H9 (cell line): ENCODE measurements at regions not wholly inside any gene's neighbourhood (a gene's known extent, or its start where the extent isn't known, plus 50 kb on each side); places are given as distances from the start of the nearest gene placed in this dataset.

Experiments
- DNase-seq: peaks from one replicate; pipeline ENCODE4 v3.0.0-alpha.2; 2017
- H2AFZ ChIP-seq: one replicate; pipeline ENCODE4 v1.6.1; 2013; ENCODE audit warnings: mild to moderate bottlenecking, low read length, control low read depth, moderate library complexity
- H2AK5ac ChIP-seq: 2 replicates; pipeline ENCODE4 v1.6.1; 2013; ENCODE audit warnings: low read length, control low read depth, mixed read lengths; ENCODE audit not compliant: insufficient read length
- H2BK120ac ChIP-seq: one replicate; pipeline ENCODE4 v1.6.1; 2013; ENCODE audit warnings: low read depth, mild to moderate bottlenecking, low read length, control low read depth, inconsistent platforms; ENCODE audit not compliant: poor library complexity, severe bottlenecking
- H2BK12ac ChIP-seq: 2 replicates; pipeline ENCODE4 v1.6.1; 2013; ENCODE audit warnings: low read length, control low read depth, mixed read lengths, low read depth; ENCODE audit not compliant: insufficient read length
- H2BK15ac ChIP-seq: 2 replicates; pipeline ENCODE4 v1.6.1; 2013; ENCODE audit warnings: low read depth, low read length, control low read depth
- H2BK20ac ChIP-seq: one replicate; pipeline ENCODE4 v1.6.1; 2013; ENCODE audit warnings: low read depth, mild to moderate bottlenecking, low read length, control low read depth, inconsistent platforms; ENCODE audit not compliant: poor library complexity, severe bottlenecking
- H2BK5ac ChIP-seq: 2 replicates; pipeline ENCODE4 v1.6.1; 2013; ENCODE audit warnings: low read length, control low read depth, mixed read lengths; ENCODE audit not compliant: insufficient read length
- H3K14ac ChIP-seq: 2 replicates; pipeline ENCODE4 v1.6.1; 2013; ENCODE audit warnings: low read length, control low read depth; ENCODE audit not compliant: insufficient read depth
- H3K18ac ChIP-seq: 2 replicates; pipeline ENCODE4 v1.6.1; 2013; ENCODE audit warnings: low read depth, mild to moderate bottlenecking, mixed read lengths, low read length, control low read depth; ENCODE audit not compliant: insufficient read length
- H3K23ac ChIP-seq: 2 replicates; pipeline ENCODE4 v1.6.1; 2013; ENCODE audit warnings: low read length, control low read depth, mixed read lengths, low read depth; ENCODE audit not compliant: insufficient read length
- H3K23me2 ChIP-seq: 2 replicates; pipeline ENCODE4 v1.6.1; 2013; ENCODE audit warnings: low read depth, mild to moderate bottlenecking, mixed read lengths, low read length, control low read depth; ENCODE audit not compliant: insufficient read length, poor library complexity, severe bottlenecking
- H3K27ac ChIP-seq: 2 replicates; pipeline ENCODE4 v1.5.1; 2013; ENCODE audit warnings: low read length, control low read depth, mixed read lengths, low read depth; ENCODE audit not compliant: insufficient read length
- H3K27me3 ChIP-seq: 2 replicates; pipeline ENCODE4 v1.6.1; 2013; ENCODE audit warnings: low read length, control low read depth, inconsistent platforms; ENCODE audit not compliant: insufficient read depth
- H3K4ac ChIP-seq: 2 replicates; pipeline ENCODE4 v1.6.1; 2013; ENCODE audit warnings: low read depth, mild to moderate bottlenecking, control low read depth, inconsistent platforms, low read length, moderate library complexity
- H3K4me1 ChIP-seq: 2 replicates; pipeline ENCODE4 v1.6.1; 2013; ENCODE audit warnings: low read length, control low read depth, inconsistent platforms; ENCODE audit not compliant: insufficient read depth
- H3K4me2 ChIP-seq: 2 replicates; pipeline ENCODE4 v1.6.1; 2013; ENCODE audit warnings: low read length, control low read depth, mixed read lengths; ENCODE audit not compliant: insufficient read length, insufficient read depth
- H3K56ac ChIP-seq: 2 replicates; pipeline ENCODE4 v1.6.1; 2013; ENCODE audit warnings: low read depth, mild to moderate bottlenecking, mixed read lengths, low read length, control low read depth; ENCODE audit not compliant: insufficient read length
- H3K79me1 ChIP-seq: 2 replicates; pipeline ENCODE4 v1.6.1; 2013; ENCODE audit warnings: low read depth, mild to moderate bottlenecking, moderate library complexity, low read length, control low read depth, inconsistent platforms; ENCODE audit not compliant: insufficient read depth, poor library complexity, severe bottlenecking
- H3K79me2 ChIP-seq: 2 replicates; pipeline ENCODE4 v1.6.1; 2013; ENCODE audit warnings: low read length, control low read depth, inconsistent platforms; ENCODE audit not compliant: insufficient read depth
- H3K9ac ChIP-seq: 2 replicates; pipeline ENCODE4 v1.6.1; 2013; ENCODE audit warnings: low read length, control low read depth, mixed read lengths; ENCODE audit not compliant: insufficient read length; ENCODE audit errors: extremely low read depth
- H3K9me3 ChIP-seq: one replicate; pipeline ENCODE4 v1.6.1; 2013; ENCODE audit warnings: low read depth, low read length, inconsistent platforms; ENCODE audit not compliant: control insufficient read depth
- H3T11ph ChIP-seq: one replicate; pipeline ENCODE4 v1.6.1; 2013; ENCODE audit warnings: mild to moderate bottlenecking, low read length, control low read depth, inconsistent platforms
- H4K20me1 ChIP-seq: one replicate; pipeline ENCODE4 v1.6.1; 2013; ENCODE audit not compliant: control insufficient read depth, insufficient read length, insufficient read depth
- H4K5ac ChIP-seq: 2 replicates; pipeline ENCODE4 v1.6.1; 2013; ENCODE audit warnings: low read depth, mild to moderate bottlenecking, mixed read lengths, low read length, control low read depth; ENCODE audit not compliant: insufficient read length
- H4K8ac ChIP-seq: replicated peaks from 2 replicates; pipeline ENCODE4 v1.6.1; 2013; ENCODE audit warnings: low read length, control low read depth, mixed read lengths, low read depth; ENCODE audit not compliant: insufficient read length
- H4K91ac ChIP-seq: 2 replicates; pipeline ENCODE4 v1.6.1; 2013; ENCODE audit warnings: low read depth, mild to moderate bottlenecking, moderate library complexity, mixed read lengths, low read length, control low read depth; ENCODE audit not compliant: insufficient read length
- H3K27ac Mint-ChIP-seq, 3 experiments: 2 replicates in 2 of 3; 3 replicates in 1 of 3; pipeline ENCODE4 v1.8.0; 2020 to 2021; ENCODE audit warnings: mixed read lengths in 3 of 3, mild to moderate bottlenecking in 1 of 3, moderate library complexity in 1 of 3
- H3K27me3 Mint-ChIP-seq: 2 replicates; pipeline ENCODE4 v1.8.0; 2021; ENCODE audit warnings: low read depth, mild to moderate bottlenecking, moderate library complexity, mixed read lengths
- H3K36me3 Mint-ChIP-seq, 3 experiments: 2 replicates in 2 of 3; 3 replicates in 1 of 3; pipeline ENCODE4 v1.8.0; 2020 to 2021; ENCODE audit warnings: low read depth in 3 of 3, mixed read lengths in 3 of 3; ENCODE audit not compliant: insufficient read depth in 1 of 3
- H3K4me1 Mint-ChIP-seq, 2 experiments: 2 replicates each; pipeline ENCODE4 v1.8.0; 2020; ENCODE audit warnings: mixed read lengths in 2 of 2
- H3K4me3 Mint-ChIP-seq, 2 experiments: 2 replicates in 1 of 2; 3 replicates in 1 of 2; pipeline ENCODE4 v1.8.0; 2020 to 2021; ENCODE audit warnings: mild to moderate bottlenecking in 2 of 2, mixed read lengths in 2 of 2, moderate library complexity in 1 of 2
- H3K9me3 Mint-ChIP-seq, 2 experiments: 2 replicates in 1 of 2; 3 replicates in 1 of 2; pipeline ENCODE4 v1.8.0; 2020; ENCODE audit warnings: mild to moderate bottlenecking in 2 of 2, mixed read lengths in 2 of 2, moderate library complexity in 1 of 2
- CTCF ChIP-seq: fragments of 200-600 bp; sonication (generic); conservative IDR thresholded peaks from 3 replicates; pipeline ENCODE4 v1.8.0; 2021; ENCODE audit warnings: antibody characterized with exemption, mild to moderate bottlenecking
- WGBS: extraction: QIAGEN DNeasy Blood & Tissue Kit; methylation state at CpG from one replicate; pipeline ENCODE4 v1.1.7; 2013; ENCODE audit warnings: missing lambda C conversion rate, low lambda C conversion rate, mixed read lengths; ENCODE audit not compliant: insufficient read length; ENCODE audit errors: extremely low coverage; 5-methylcytosine and 5-hydroxymethylcytosine counted together

GRCh38 chr1:181144238-181144637 is 55.7 kb downstream of the IER5 start:
- H3K56ac ChIP-seq: no peak overlapping the region
- H3K18ac ChIP-seq: no peak overlapping the region
- H3K23me2 ChIP-seq: peaks cover 3% of the 10 kb centered on the region
- no peak overlapping the region for H3K23ac ChIP-seq
- H3K9me3 ChIP-seq: no peaks in the 10 kb centered on the region
- no peak overlapping the region for H3K4ac ChIP-seq
- no peaks in the 10 kb centered on the region for H3K27me3 ChIP-seq
- no peak overlapping the region for H3T11ph ChIP-seq
- no peak overlapping the region for H3K27ac ChIP-seq
- Mint-ChIP-seq H3K4me3 (no peak overlapping the region), H3K9me3 (peaks cover 5 to 7% of the 10 kb centered on the region in 2 experiments; a peak in 3 of 5 replicates), H3K36me3 (no peaks in the 10 kb centered on the region), H3K27me3 (peaks cover 24% of the 10 kb centered on the region), H3K27ac (no peak overlapping the region), H3K4me1 (peaks cover 10 to 15% of the 10 kb centered on the region in 2 experiments)
- H2BK15ac ChIP-seq: no peak overlapping the region
- no peaks in the 10 kb centered on the region for H4K20me1 ChIP-seq
- H3K14ac ChIP-seq: no peak overlapping the region
- no peak overlapping the region for H2AFZ ChIP-seq
- H2AK5ac ChIP-seq: no peak overlapping the region
- no peak overlapping the region for H4K5ac ChIP-seq
- no peak for TF ChIP-seq CTCF
- no peaks in the 10 kb centered on the region for H3K4me1 ChIP-seq
- DNase-seq: no peak
- H4K8ac ChIP-seq: no peak overlapping the region
- H2BK20ac ChIP-seq: no peak overlapping the region
- no peak overlapping the region for H2BK12ac ChIP-seq
- H2BK120ac ChIP-seq: no peak overlapping the region
- no peak overlapping the region for H4K91ac ChIP-seq
- H3K4me2 ChIP-seq: no peak overlapping the region
- no CpG with 5 or more reads among the region's 3 CpGs for WGBS
- H3K79me1 ChIP-seq: no peaks in the 10 kb centered on the region
- no peaks in the 10 kb centered on the region for H3K79me2 ChIP-seq
- H3K9ac ChIP-seq: no peak overlapping the region
- no peak overlapping the region for H2BK5ac ChIP-seq
